Hepatocyte (in vitro differentiated cells): ENCODE measurements at regions not wholly inside any gene's neighbourhood (a gene's known extent, or its start where the extent isn't known, plus 50 kb on each side); places are given as distances from the start of the nearest gene placed in this dataset.
"Not testable (repeated sequence)": the region's sequence is repeated elsewhere in the genome, so short reads cannot be mapped to it uniquely, and the experiment has no call there.

Source experiments
- DNase-seq: peaks from one replicate; pipeline ENCODE4 v3.0.0-alpha.2; 2016; ENCODE audit warnings: low spot score
- H2AFZ ChIP-seq: fragments of 200-600 bp; sonication (generic); 2 replicates; pipeline ENCODE4 v1.6.0; 2016; ENCODE audit warnings: antibody characterized with exemption, mild to moderate bottlenecking
- H3K27ac ChIP-seq: fragments of 200-600 bp; sonication (generic); 2 replicates; pipeline ENCODE4 v1.5.1; 2016; ENCODE audit warnings: mild to moderate bottlenecking
- H3K27me3 ChIP-seq: fragments of 200-600 bp; sonication (generic); 2 replicates; pipeline ENCODE4 v1.6.1; 2016
- H3K36me3 ChIP-seq: fragments of 200-600 bp; sonication (generic); replicated peaks from 2 replicates; pipeline ENCODE4 v1.5.1; 2016; ENCODE audit warnings: low read depth; ENCODE audit not compliant: insufficient read depth
- H3K4me1 ChIP-seq: fragments of 200-600 bp; sonication (generic); 2 replicates; pipeline ENCODE4 v1.5.1; 2016; ENCODE audit warnings: mild to moderate bottlenecking, moderate library complexity; ENCODE audit not compliant: insufficient read depth
- H3K4me2 ChIP-seq: fragments of 200-600 bp; sonication (generic); 2 replicates; pipeline ENCODE4 v1.6.0; 2016
- H3K4me3 ChIP-seq: fragments of 200-600 bp; sonication (generic); 2 replicates; pipeline ENCODE4 v1.5.1; 2016; ENCODE audit warnings: mild to moderate bottlenecking
- H3K79me2 ChIP-seq: fragments of 200-600 bp; sonication (generic); 2 replicates; pipeline ENCODE4 v1.6.0; 2017; ENCODE audit warnings: mild to moderate bottlenecking
- H3K9me2 ChIP-seq: fragments of 200-600 bp; sonication (generic); replicated peaks from 2 replicates; pipeline ENCODE4 v1.6.0; 2017; ENCODE audit warnings: mild to moderate bottlenecking; ENCODE audit not compliant: insufficient read depth
- H3K9me3 ChIP-seq: fragments of 200-600 bp; sonication (generic); 2 replicates; pipeline ENCODE4 v1.5.1; 2016; ENCODE audit warnings: low read depth, mild to moderate bottlenecking
- H4K20me1 ChIP-seq: fragments of 200-600 bp; sonication (generic); 2 replicates; pipeline ENCODE4 v1.6.0; 2016; ENCODE audit warnings: mild to moderate bottlenecking; ENCODE audit not compliant: insufficient read depth, poor library complexity, severe bottlenecking
- EZH2 ChIP-seq: fragments of 200-600 bp; sonication (generic); IDR thresholded peaks from 2 replicates; pipeline ENCODE4 v1.6.1; 2016; ENCODE audit warnings: antibody characterized with exemption, mild to moderate bottlenecking, borderline replicate concordance
- EZH2phosphoT487 ChIP-seq: fragments of 200-600 bp; sonication (generic); IDR thresholded peaks from one replicate; pipeline ENCODE4 v1.6.1; 2018; ENCODE audit warnings: antibody characterized with exemption, mild to moderate bottlenecking, low read depth, moderate library complexity; ENCODE audit not compliant: unreplicated experiment, severe bottlenecking
- WGBS: methylation state at CpG from one replicate; pipeline ENCODE4 v1.1.6; 2016; ENCODE audit warnings: low lambda C conversion rate; ENCODE audit errors: missing lambda C conversion rate; 5-methylcytosine and 5-hydroxymethylcytosine counted together
- TF ChIP-seq, protein P1 (sequence below): fragments of 200-600 bp; sonication (generic); IDR thresholded peaks from 2 replicates; pipeline ENCODE4 v1.5.1; 2016; ENCODE audit warnings: antibody characterized with exemption, mild to moderate bottlenecking; ENCODE audit not compliant: poor library complexity

DNA sequence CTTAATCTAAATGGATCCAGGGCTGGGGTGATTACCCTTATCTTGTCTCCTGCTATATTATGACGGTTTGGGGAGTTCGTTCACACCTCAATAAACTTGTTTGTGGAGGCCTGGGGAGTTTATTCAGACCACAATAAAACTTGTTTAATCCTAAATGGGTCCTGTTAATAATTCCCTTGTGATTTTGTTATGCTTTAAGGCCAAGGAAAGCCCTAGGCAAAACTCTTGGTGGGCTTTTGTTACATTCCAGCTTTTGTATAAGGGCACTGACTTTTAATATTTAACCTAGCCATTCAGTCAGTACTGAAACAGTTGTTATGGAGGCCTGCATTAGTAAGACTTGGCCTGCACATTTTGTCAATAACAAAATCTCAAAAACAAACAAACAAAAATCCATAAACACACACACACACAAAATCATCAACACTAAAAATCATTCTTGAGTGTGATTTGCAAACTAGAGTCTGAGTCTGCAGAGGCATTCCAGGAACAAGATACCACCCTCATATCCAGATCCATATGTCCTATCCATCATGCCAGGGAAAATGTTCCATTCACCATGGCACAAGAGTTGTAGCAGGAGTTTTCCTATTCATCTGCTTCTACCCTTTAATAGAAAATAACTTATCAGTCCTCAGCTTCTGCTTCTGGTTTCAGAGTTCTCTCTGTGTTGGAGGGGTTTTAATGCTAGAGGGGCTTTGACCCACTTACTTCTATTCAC is 421.7 kb downstream of the AGTPBP1 start:
- H3K4me3 ChIP-seq: no peak overlapping the region
- WGBS: 41% methylated on average over 2 of the region's 2 CpGs
- H3K27me3 ChIP-seq: no peaks in the 10 kb centered on the region
- H3K4me2 ChIP-seq: no peak overlapping the region
- H3K27ac ChIP-seq: no peak overlapping the region
- H3K36me3 ChIP-seq: no peaks in the 10 kb centered on the region
- H3K9me3 ChIP-seq: no peaks in the 10 kb centered on the region
- TF ChIP-seq EZH2 (no peak), EZH2phosphoT487 (no peak)
- TF ChIP-seq, protein P1, sequence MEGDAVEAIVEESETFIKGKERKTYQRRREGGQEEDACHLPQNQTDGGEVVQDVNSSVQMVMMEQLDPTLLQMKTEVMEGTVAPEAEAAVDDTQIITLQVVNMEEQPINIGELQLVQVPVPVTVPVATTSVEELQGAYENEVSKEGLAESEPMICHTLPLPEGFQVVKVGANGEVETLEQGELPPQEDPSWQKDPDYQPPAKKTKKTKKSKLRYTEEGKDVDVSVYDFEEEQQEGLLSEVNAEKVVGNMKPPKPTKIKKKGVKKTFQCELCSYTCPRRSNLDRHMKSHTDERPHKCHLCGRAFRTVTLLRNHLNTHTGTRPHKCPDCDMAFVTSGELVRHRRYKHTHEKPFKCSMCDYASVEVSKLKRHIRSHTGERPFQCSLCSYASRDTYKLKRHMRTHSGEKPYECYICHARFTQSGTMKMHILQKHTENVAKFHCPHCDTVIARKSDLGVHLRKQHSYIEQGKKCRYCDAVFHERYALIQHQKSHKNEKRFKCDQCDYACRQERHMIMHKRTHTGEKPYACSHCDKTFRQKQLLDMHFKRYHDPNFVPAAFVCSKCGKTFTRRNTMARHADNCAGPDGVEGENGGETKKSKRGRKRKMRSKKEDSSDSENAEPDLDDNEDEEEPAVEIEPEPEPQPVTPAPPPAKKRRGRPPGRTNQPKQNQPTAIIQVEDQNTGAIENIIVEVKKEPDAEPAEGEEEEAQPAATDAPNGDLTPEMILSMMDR: no peak
- no peaks in the 10 kb centered on the region for H3K4me1 ChIP-seq
- H3K79me2 ChIP-seq: no peaks in the 10 kb centered on the region
- H2AFZ ChIP-seq: no peak overlapping the region
- DNase-seq: no peak
- H3K9me2 ChIP-seq: no peaks in the 10 kb centered on the region
- no peaks in the 10 kb centered on the region for H4K20me1 ChIP-seq

DNA sequence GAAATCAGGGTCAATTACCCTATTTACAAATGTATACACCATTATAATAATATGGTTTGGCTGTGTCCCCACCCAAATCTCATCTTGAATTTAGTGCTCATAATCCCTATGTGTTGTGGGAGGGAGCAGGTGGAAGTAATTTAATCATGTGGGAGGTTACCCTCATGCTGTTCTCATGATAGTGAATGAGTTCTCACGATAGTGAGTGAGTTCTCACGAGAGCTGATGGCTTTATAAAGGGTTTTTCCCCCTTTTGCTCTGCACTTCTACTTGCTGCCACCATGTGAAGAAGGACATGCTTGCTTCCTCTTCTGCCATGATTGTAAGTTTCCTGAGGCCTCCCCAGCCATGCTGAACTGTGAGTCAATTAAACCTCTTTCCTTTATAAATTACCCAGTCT is 426.2 kb downstream of the AGTPBP1 start:
- not testable (repeated sequence) for H2AFZ ChIP-seq, H3K36me3 ChIP-seq, H3K9me3 ChIP-seq, DNase-seq, H3K27ac ChIP-seq, H3K9me2 ChIP-seq, H3K4me3 ChIP-seq, H3K4me1 ChIP-seq, H3K79me2 ChIP-seq, H4K20me1 ChIP-seq, H3K4me2 ChIP-seq, H3K27me3 ChIP-seq
- 95% methylated on average over 2 of the region's 2 CpGs for WGBS

DNA sequence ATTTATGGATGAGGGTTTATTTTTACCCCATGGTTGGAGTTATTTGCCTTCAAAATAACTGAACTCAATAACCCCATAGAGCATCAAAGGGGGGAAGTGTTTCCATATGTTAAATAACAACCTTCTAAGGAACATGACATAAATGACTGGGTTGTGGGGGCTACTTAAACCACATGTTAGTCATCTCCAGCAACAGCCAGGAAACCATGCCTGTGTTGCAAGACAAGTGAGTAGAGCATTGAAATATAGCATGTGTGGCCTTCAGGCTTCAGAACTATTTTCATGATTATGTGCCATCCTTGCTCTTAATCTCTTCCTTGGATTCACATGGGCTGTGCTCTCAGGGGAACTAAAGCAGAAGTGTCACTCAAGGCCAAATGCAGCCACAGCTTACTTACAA is 431.2 kb downstream of the AGTPBP1 start:
- H3K36me3 ChIP-seq: no peaks in the 10 kb centered on the region
- TF ChIP-seq EZH2 (no peak), EZH2phosphoT487 (no peak)
- TF ChIP-seq, protein P1: no peak
- H4K20me1 ChIP-seq: no peaks in the 10 kb centered on the region
- no peak for DNase-seq
- no peaks in the 10 kb centered on the region for H3K4me1 ChIP-seq
- no peak overlapping the region for H3K27ac ChIP-seq
- H2AFZ ChIP-seq: no peak overlapping the region
- H3K4me2 ChIP-seq: no peak overlapping the region
- peaks cover 4% of the 10 kb centered on the region for H3K9me3 ChIP-seq
- H3K9me2 ChIP-seq: no peaks in the 10 kb centered on the region
- H3K27me3 ChIP-seq: no peaks in the 10 kb centered on the region
- no peak overlapping the region for H3K4me3 ChIP-seq
- no peaks in the 10 kb centered on the region for H3K79me2 ChIP-seq

DNA sequence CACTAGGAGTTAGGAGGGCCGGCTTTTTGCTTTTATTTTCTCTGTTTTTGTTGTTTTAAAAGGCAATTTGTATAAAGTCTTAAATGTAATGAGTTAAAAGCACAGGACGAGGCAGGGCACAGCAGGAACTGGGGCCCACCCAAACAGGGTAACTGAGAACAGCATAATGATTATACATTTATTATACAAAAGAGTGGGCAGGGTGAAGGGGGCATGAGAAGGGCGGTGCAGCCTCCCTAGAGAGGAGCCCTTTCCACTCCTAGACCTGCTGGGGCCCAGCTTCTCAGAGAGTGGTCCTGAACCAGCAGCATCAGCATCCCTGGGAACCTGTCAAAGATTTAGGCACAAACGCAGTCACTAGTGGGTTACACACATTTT is 438.0 kb downstream of the AGTPBP1 start:
- no peak for DNase-seq
- 74% methylated on average over 4 of the region's 4 CpGs for WGBS
- TF ChIP-seq EZH2 (no peak), EZH2phosphoT487 (no peak)
- TF ChIP-seq, protein P1: no peak
- Histone ChIP-seq H3K27ac (no peak overlapping the region), H3K9me2 (no peaks in the 10 kb centered on the region), H3K79me2 (no peaks in the 10 kb centered on the region), H3K9me3 (no peaks in the 10 kb centered on the region), H3K27me3 (no peaks in the 10 kb centered on the region), H3K4me2 (no peak overlapping the region), H2AFZ (no peak overlapping the region), H3K4me1 (no peaks in the 10 kb centered on the region), H4K20me1 (no peaks in the 10 kb centered on the region), H3K4me3 (no peak overlapping the region), H3K36me3 (no peaks in the 10 kb centered on the region)
